Astrocyte of the cerebellum (primary cell): ENCODE measurements at regions not wholly inside any gene's neighbourhood (a gene's known extent, or its start where the extent isn't known, plus 50 kb on each side); places are given as distances from the start of the nearest gene placed in this dataset.

ENCODE experiments used
- DNase-seq: peaks from one replicate; pipeline ENCODE4 v3.0.0-alpha.2; 2011; ENCODE audit warnings: low read depth
- H3K4me3 ChIP-seq: 2 replicates; pipeline ENCODE4 v1.5.1; 2011; ENCODE audit warnings: mild to moderate bottlenecking, low read depth, low read length, moderate library complexity
- in situ Hi-C: cut with HindIII; loops from 2 replicates; pipeline ENCODE4 v1.10.0; 2017; ENCODE audit warnings: low sequenced_read_pairs
- TF ChIP-seq, protein P1 (sequence below): IDR thresholded peaks from 2 replicates; pipeline ENCODE4 v1.5.1; 2012; ENCODE audit warnings: low read length, low read depth, moderate library complexity, mild to moderate bottlenecking; ENCODE audit errors: missing control alignments

DNA sequence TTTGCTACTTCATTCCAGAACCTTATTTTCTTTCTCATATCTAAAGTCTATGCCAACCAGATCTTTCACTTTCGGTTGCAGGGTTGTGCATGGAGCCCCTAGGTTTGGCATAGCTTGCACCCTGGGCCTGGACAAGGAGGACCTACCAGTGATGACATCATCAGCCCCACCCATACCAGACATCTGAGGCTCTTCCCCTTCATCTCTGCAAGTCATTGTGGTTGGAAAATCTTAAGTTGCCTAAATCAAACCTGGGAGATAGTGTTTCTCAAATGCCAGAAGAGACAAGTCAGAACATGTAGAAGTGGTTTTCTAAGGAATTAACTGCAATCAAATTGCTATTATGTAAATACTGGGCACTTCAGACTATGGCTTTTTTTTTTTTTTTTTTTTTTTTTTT lies 363.3 kb downstream of the ZNF516 start:
- no peak overlapping the region for H3K4me3 ChIP-seq
- no peak for DNase-seq
- in situ Hi-C loops: no loop called here
- TF ChIP-seq, protein P1, sequence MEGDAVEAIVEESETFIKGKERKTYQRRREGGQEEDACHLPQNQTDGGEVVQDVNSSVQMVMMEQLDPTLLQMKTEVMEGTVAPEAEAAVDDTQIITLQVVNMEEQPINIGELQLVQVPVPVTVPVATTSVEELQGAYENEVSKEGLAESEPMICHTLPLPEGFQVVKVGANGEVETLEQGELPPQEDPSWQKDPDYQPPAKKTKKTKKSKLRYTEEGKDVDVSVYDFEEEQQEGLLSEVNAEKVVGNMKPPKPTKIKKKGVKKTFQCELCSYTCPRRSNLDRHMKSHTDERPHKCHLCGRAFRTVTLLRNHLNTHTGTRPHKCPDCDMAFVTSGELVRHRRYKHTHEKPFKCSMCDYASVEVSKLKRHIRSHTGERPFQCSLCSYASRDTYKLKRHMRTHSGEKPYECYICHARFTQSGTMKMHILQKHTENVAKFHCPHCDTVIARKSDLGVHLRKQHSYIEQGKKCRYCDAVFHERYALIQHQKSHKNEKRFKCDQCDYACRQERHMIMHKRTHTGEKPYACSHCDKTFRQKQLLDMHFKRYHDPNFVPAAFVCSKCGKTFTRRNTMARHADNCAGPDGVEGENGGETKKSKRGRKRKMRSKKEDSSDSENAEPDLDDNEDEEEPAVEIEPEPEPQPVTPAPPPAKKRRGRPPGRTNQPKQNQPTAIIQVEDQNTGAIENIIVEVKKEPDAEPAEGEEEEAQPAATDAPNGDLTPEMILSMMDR: no peak

DNA sequence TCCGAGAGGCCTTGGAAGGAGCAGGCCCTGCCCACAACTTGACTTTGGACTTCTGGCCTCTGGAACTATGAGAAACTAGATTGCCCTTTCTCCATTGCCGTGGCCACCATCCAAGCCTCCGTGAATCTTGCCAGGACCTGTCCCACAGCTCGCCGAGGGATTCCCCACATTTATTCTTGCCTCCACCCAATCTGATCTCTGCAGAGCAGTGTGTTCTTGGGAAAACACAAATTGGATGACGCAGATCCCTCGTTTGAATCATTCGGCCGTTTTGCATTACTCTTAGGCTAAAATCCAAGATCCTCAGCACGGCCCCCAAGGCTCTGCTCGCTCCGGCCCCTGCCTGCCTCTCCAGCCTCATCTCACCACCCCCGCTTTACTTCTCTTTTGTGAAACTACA lies 364.2 kb downstream of the ZNF516 start:
- no peak for DNase-seq
- TF ChIP-seq, protein P1: no peak
- in situ Hi-C loops: no loop called here
- H3K4me3 ChIP-seq: no peak overlapping the region

DNA sequence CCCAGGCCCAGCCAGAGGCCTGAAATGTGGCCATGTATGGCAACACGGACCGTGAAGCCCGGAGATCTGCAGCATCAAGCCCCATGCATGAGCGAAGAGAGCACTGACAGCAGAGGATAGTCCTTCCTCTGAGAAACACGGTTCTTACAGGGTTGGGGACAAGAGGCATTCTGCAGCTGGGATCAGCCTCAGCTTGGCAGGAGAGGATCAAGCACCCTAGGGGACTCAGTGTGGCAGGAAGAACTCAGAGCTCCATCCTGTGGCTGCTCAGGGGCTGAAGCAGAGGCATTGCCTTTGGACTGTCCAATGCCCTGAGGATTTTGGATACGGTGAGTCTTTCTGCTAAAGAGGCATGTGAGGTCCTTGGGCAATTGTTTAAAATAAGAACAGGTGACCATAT lies 368.7 kb downstream of the ZNF516 start:
- TF ChIP-seq, protein P1: no peak
- in situ Hi-C loops: no loop called here
- no peak for DNase-seq
- no peak overlapping the region for H3K4me3 ChIP-seq

DNA sequence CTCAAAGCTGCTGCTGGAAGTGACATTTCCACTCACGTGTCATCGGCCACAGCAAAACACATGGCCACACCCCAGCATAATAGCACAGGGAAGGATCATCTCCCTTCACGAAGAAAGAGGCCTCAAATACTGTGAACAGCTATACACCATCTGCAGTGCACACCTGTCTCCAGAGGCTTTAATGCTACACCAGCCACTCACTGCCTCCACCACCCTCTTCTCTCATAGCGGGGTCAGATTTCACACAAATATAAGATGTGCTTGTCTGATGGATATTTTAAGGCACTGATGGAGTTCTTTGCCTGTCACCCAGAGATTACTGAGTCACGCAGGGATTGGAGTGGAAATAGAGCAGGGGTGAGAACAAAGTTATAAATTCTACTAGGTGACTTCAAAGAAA lies 374.0 kb downstream of the ZNF516 start:
- in situ Hi-C loops: no loop called here
- TF ChIP-seq, protein P1: no peak
- no peak overlapping the region for H3K4me3 ChIP-seq
- DNase-seq: no peak

DNA sequence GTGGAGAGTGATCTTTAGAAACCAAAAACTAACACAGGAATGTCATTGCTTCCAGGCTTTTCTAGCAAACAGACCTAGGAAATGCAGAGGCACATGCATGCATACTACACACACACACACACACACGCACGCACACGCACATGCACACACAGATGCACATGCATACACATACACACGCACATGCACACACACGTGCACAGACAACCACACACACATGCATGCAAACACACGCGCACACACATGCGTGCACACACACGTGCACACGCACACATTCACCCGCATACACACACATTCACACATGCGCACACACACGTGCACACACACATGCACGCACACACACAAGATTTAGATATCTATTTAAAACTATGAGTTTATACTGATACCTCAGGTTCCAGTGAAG lies 379.5 kb downstream of the ZNF516 start:
- TF ChIP-seq, protein P1: no peak
- no peak overlapping the region for H3K4me3 ChIP-seq
- no peak for DNase-seq
- in situ Hi-C loops: no loop called here

DNA sequence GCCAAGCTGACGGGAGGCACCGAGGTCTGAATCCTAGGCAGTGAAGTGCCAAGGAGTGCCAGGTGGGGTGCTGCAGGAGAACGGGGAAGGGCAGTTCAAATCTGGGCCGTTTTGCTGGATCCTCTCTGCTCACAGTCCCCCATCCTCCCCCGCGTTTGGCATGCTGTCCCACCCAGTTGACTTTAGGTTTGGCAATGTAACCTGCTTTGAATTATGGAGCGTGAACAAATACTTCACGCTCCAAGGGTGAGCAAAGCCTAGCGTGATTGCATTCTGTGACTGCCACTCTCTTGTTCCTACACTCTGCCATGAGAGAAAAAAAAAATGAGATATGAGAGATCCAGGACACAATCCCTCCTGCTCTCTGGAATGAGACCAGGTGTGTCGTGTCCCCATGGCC lies 381.9 kb downstream of the ZNF516 start:
- no peak overlapping the region for H3K4me3 ChIP-seq
- TF ChIP-seq, protein P1: no peak
- in situ Hi-C loops: no loop called here
- DNase-seq: no peak

DNA sequence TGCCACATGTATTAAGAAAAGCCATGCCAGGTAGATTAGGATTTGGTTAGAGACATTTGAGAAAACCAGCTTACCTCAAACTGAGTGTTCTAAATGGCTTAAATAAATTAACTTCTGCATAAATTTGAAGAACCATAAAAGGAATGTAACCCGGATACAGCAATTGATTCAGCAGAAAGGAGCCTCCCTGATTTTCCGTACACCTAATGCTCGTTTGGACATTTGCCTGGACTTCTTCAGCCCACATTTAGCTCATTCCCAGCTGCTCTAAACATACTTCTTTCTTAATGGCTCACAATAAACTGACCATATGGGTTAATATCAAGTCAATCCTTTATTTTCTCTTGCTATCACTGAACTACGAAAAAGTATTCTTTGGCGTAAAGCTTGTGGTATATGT lies 392.4 kb downstream of the ZNF516 start:
- no peak overlapping the region for H3K4me3 ChIP-seq
- in situ Hi-C loops: no loop called here
- TF ChIP-seq, protein P1: no peak
- no peak for DNase-seq
